Stimulated activated CD8-positive, alpha-beta memory T cell treated with anti-CD3 and anti-CD28 coated beads, Interleukin-7, amount 100 ng/mL, for 4 hours (primary cell): ENCODE measurements at regions not wholly inside any gene's neighbourhood (a gene's known extent, or its start where the extent isn't known, plus 50 kb on each side); places are given as distances from the start of the nearest gene placed in this dataset.

Source experiments
- DNase-seq, 2 donors: peaks; one replicate each; pipeline ENCODE4 v3.0.0-alpha.2; 2020; ENCODE audit warnings: low read depth in 2 of 2

DNA sequence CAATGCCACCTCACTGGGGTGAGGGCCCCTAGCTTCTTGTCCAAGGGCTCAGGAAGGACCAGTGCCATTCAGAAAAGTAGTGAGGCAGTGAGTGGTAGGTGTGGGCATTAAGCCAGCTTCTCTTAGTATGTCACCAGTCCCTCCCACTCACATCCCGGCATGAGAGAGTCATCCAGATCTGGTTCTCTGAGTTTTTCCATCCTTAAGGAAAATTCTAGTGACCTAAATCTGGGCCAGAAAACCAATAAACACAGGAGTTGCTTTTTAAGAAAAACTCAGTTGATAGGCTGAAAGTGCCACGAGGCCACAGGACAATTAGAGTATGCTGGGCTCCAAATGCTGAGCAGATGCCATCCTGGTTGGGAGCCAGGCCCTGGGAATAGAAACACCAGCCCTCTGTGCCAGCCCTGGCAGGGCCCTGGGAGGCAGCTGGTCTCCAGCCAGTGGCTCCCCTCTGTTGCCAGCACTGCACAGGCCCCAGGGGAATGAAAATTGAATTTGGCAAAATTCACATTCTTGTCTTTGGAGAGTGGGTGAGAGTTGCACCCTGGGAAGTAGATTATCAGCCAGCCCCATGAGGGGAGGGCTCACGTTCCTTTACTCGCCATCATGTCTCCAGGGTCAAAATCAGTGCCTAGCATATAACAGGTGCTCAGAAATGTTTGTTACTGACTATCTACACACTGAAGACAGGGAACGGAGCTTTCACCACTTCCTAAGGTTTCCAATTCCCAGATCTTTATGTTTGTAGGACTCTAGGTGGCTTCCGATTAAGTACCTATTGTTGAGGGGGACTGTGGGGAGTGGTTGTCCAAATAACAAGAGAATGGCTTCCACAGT, 52.8 kb downstream of the FAM43A start:
- DNase-seq, result no peak

DNA sequence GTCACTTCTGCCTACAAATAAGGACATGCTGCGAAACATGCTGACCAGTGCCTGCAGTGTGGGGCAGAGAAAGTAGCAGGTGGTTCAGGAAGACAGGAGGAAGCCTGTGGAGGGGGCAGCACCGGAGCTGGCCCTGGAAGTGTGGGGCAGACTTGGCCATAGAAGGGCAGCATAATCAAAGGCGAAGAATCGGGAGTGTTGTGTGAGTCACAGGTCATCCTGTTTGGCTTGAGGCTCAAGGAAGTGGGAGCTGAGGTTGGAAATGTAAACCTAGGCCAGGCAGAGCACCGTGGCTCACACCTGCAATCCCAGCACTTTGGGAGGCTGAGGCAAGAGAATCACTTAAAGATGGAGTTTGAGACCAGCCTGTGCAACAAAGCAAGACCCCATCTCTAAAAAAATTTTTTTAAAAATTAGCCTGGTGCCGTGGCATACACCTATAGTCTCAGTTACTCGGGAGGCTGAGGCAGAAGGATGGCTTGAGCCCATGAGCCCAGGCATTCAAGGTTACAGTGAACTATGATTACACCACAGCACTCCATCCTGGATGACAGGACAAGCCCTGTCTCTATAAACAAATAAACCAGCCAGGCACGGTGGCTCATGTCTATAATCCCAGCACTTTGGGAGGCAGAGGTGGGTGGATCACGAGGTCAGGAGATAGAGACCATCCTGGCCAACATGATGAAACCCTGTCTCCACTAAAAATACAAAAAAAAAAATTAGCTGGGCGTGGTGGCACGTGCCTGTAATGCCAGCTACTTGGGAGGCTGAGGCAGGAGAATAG, 54.0 kb downstream of the FAM43A start:
- no peak for DNase-seq

DNA sequence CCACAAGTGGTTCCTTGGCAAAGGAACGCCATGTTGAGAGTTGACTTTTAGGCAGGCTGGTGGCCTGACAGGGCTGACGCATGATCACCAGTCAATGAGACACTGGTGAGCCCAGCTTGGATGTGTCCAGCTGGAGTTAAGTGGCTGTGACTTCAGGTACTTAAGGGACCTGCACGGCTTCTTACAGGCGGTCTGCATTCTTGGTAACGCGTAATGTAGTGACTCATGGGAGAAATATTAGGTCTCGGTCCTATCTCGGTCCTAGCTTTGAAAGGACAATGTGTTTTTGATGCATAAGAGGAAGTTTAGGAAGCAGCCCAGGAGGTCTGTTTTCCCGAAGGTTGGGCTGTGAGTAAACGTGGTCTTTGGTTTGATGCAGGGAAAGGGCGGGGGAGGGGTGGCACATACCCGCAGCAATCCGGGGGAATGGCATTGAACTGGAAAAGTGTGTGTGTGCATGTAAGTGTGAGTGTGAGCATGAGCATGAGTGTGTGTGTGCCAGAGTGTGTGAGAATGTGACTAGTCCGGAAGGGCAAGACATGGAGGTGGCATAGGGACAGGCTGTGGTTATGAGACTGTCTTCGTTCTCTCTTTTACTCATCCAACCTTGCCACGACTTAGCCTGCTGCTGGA, 55.3 kb downstream of the FAM43A start:
- no peak for DNase-seq

DNA sequence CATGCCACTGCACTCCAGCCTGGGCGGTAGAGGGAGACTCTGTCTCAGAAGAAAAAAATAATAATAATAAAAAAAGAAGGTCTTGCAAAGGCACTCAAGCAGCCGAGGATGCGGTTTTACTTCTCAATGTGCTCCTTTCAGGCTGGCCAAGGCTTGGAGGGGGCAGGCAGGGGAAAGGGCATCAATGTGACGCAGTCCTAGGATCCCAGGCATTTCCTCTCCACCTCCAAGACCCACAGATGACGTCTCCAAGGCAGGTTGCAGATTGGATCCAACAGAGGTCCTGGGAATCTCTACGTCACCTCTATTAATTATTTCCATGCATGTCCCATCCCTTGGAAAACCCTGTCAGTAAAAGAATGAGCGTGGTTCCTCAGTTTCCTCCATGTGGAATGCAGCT, 56.2 kb downstream of the FAM43A start:
- no peak for DNase-seq

DNA sequence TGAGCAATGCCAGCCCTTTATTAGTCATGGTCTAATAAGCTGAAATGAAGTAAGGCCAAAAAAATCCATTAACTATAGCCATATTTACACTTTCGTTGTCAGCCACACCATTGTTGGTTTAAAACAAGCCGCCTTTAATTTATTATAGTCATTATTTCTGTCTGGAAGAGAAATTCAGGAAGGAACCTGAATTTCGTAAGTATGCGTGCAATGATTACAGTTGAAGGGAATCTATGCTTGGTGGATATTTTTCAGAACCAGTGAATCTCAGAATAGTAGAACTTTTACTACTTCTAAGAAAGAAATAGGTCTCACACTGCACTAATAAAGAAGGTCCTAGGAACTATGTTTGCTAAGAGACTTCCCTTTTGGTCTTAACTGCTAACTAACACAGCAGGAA, 59.1 kb downstream of the FAM43A start:
- no peak for DNase-seq

DNA sequence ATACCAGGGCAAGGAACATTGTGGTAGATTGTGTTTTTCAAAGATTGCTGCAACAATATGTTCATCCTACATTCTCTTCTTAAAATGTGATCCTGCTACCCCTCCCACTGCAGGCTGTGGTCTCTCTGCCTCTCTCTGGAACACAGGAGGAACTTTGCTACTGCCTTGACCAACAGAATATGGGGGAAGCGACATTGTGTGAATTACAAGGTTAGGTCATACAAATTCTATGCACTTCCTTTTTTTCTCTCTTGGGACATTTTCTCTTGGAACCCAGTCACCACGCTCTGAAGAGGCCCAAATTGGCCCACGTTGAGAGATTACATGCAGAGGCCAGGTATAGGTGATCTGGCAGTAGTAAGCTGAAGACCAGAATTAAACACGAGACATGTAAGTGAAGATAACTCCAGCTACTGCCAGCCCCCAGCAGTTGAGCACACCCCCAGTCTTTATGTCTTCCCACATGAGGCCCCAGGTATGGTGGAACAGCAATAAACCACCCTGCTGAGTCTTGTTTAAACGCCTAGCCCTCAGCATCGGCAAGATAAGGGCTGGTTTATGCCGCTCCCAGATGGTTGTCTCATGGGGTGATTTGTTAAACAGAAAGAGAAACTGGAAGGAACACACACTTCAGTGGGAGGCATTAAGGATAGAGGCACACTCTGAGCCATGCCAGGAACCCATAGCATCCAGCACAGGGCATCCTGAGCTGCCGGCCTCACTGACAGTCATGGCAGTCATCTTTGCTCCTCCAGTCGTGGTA, 59.9 kb downstream of the FAM43A start:
- DNase-seq, result no peak

DNA sequence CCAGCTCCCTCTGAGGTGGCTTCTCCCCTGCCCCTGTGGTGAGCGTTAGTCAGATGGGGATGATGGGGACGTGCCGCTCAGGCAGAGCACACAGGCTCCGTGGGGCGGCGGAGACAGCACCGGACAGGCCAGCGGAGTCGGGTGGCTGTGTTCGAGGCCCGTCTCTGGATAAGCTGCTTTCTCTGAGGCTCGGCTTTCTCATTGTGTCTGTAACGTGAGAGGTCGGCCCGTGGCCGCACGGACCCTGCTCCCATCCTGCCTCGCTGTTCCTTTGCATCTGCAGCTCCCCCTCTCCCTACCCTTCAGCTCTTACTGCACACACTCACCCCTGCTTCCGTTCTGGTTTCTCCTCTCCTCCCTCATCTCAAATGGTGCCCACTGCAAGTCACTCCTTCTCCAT, 62.5 kb downstream of the FAM43A start:
- no peak for DNase-seq

DNA sequence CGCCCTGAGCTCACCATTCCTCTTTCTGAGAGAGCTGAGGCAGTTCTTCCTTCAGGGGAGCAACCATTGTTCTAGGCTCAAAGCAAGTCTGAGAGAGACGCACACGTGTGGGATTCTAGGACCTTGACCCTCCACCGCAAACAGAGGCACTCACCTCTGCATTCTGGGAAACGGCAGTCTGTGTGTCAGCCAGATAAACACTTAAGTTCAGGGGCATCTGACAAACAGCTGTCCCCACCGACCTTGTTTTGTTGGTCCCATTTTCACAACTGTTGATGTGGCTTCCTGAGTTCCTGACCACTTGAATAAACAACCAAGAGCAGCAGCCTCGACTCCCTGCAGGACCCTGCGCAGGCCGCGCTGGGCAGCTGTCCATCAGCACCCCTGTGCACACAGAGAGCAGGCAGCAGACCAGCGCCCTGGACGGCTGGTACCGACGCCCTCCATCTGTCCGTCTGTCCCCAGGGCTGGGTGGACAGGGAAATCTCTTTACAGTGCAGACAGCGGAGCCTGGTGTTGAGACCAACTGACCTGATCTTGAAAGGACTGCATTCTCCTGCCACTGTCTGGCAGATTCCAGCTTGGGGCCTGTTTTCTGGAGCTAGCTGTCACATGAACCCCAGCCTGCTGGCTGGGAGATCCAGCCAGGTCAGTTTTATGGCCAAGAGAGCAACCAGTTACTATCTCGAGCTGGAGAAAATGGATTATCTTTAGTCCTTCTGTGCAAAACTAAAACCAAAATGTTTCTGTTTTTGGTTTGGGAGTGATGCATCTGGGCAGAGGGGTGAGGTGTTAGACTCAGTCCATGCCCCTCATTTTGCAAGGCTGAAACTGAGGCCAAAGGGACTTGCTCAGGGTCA, 64.2 kb downstream of the FAM43A start:
- no peak for DNase-seq

DNA sequence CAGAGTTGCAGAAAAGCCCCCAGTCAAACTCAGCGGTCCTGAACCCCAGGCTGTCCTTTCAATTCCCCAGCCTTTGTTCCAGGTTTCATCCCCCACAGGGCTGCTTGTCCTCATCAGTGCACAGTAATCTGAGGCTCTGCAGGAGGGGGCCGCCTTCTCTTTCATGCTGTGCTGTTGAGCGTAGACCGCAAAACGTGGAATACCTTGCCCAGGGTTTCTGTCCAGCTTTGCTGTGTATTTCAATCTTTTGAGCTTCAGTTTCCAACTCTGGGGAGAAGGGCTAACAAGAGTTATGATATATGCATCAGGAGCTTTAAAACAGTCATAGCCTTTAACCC, 64.8 kb downstream of the FAM43A start:
- DNase-seq, result no peak

DNA sequence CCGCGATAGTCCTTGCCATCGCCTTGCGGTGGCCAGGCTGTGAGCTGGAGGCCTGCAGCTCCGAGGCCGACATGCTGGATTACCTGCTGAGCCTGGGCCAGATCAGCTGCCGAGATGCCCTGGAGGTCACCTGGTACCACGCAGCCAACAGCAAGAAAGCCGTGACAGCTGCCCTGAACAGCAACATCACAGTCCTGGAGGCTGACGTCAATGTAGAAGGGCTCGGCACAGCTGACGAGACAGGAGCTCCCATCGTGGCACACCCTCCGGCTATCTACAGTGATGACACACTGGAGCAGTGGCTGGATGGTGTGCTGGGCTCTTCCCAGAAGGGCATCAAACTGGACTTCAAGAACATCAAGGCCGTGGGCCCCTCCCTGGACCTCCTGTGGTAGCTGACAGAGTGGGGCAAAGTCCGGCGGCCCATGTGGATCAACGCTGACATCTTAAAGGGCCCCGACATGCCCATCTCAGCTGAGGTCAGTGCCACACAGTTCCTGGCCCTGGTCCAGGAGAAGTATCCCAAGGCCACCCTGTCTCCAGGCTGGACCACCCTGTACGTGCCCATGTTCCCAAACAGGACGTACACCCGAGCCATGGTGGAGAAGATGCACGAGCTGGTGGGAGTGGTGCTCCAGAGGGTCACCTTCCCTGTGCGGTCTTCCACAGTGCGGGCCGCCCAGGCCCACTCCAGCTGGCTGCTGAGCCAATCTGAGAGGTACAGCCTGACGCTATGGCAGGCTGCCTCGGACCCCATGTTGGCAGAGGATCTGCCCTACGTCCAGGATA, 70.2 kb downstream of the FAM43A start:
- DNase-seq, result no peak

DNA sequence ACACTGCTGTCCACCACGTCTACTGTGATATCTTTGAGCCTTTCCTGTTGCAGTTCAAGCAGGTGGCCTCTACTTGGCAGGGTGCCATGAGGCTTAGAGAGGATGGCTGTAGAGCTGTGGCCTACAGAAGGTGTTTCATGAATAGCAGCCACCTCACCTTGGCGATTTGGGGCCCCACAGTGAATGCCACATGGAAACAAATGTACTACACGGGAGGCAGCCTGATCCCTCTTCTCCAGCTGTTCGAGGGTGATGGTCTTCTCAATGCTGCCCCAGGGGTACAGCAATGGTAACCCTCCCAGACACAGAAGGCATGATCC, 70.7 kb downstream of the FAM43A start:
- DNase-seq, result no peak

DNA sequence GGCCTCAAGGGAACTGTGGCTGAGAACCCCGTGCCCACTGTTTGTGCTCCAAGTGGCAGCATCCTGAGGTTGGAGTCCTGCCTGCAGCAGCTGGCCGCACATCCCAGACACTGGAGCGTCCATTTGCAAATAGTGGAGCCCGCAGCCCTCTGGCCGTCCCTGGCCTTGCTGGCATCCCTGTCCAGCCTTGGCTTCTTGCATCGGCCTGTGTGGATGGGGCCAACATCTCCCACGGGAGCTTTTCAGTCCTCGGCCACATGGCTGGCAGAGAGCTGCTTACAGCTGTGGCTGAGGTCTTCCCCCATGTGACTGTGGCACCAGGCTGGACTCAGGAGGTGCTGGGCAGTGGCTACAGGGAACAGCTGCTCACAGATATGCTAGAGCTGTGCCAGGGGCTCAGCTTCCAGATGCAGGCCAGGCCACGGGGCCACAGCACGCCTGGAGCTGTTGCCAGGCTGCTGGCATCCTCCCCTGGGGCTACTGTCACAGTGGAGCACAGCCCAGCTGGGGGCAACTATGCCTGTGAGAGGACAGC, 71.2 kb downstream of the FAM43A start:
- DNase-seq, result no peak

DNA sequence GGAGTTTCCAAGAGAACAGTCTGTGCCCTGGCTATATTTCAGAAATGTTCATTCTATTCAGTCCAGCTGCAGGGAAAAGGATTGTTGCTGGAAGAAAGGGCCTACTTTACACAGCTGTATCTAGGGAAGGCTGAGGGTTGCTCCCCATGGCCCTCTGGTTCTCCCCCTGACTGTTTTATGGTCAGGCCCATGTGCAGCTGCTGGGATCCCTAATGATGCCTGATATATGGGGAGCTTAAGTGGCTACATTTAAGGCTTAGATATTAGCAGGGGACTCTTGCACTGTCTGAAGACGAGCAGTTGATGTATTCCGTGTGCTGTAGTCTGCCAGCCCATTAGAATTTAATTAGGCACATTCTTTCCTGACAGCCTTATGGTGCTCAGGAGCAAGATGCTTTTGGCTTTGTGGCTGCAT, 72.0 kb downstream of the FAM43A start:
- DNase-seq, result no peak

DNA sequence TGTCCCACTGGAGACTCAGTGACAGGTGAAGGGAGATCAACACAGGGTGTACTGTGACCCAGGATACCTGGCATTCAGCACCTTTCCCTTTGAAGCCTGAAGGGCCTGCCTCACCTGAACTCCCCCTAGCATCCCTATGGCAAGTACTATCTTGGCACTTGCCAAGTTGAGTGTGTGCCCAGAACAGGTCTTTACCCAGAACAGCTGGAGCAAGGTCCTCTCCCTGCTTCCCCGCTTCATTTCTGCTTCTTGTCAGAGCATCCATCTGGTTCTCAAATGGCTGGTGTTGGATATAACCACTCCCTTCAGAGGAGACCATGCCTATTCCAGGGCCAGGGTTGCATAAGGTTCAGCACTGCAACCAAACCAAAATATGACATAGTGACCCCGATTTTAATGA, 73.0 kb downstream of the FAM43A start:
- DNase-seq, result no peak

DNA sequence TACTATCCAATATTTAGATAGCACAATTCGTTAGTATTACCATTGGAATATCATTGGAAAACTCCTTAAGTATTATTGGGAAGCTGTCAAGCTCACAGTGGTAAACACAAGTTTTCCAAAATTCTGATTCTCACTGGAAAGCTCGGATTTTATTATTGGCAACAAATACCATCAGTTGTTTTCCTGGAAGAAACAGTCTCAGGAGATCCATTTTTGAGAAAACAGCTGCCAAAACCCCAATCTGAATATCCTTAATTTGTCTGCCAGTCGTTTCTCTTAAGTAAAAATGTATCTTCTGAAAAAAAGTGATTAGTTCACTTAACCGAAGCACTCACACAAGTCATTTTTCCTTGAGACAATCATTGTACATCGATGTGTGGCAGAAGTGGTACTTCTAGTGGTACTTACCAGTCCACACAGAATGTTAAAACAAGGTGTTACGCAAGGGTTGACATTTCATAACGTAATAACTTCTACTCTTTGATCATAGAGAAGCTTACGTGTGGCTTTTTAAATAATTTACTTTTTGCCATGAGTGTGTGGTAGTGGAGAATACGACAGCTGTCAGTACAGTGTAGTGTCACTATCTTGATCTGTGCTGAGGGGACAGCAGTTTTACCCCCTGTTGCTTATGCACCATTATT, 74.9 kb downstream of the FAM43A start:
- no peak for DNase-seq

DNA sequence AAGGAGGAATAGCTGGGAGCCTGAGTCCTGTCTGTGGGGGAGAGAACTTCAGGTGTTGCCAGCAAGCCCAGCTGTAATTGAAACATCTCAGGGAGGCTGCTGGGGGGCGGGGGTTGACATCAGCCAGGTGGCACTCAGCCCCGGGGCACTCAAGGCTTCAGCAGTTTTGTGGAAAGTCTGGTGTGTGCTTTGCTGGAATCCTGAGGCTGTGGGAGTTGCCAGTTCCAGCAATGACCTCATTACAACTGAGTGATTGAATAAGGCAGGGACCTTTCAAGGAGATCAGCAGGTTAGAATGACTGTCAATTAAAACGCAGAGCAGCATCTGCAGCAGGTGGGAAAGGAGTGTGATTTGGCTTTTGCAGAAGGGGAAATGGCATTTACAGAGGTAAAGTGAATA, 75.7 kb downstream of the FAM43A start:
- DNase-seq, result no peak

DNA sequence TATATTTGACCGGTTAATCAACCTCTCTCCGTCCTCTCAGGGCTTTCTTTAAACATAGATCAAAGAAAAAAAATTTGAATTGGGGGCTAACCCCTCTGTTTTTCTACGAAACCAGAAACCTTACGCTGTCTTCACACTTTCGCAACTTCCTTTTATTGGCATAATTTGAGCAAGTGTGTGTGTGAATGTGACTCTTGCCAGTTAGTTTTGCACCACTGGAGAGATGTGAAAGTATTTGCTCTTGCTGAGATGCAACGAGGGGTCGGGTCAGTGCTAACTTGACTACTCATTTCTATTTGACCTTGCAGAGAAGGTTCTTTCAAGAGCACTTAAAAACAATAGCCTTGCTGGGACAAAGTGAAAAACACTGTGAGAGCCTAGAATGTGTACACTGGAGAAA, 81.2 kb downstream of the FAM43A start:
- no peak for DNase-seq

DNA sequence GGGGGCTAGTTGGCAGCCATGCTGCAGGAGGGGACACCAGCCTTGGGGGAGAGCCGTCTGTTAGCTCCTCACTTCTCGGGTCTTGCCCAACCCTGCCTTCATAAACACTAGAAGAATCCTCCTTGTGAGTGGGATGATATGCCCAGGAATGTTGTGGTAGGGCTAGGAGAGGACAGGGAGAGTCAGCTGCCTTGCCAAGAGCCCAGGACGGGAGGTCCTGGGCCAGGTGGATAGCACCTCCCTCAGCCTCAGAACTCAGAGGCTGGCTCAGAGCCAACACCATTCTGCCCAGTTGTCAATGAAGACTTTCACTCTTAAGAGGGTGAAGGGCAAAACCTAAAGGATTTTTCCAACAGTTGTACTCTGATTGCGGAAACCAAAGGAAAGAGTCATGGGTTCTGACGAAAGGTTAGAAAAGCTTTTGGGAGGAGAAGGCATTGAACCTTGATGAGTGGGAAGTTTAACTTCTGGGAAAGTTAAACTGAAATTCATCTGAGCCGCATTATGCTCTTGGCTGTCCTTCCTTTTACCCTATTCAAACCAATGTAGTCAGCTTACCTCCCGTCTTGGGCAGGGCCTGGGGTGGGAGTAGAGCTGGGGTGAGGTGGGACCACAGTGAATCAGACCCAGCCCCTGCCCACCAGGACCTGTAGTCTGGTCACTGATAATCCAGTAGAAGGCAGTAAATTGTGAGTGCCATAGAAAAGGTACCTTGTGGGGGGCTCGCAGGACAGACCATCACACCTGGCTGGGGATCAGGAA, 81.9 kb downstream of the FAM43A start:
- DNase-seq, result no peak

DNA sequence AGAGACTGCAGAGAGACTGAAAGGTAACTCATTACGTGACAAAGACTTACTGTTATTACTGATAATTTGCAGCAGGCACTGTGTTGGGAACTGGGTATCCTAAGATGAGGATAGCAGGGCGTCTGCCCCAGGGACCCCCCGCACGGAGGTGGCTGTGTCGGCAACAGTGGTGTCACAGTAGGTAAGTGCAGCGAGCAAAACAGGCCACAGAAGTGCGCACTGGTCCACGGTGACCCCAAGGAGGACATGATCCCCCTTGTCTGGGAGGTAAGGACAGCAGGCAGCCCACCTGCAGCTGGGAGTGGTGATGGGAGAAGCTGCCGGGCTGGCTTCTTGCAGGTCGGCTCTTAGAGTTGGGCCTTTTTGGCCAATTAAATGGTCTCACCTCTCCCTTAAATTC, 82.9 kb downstream of the FAM43A start:
- no peak for DNase-seq
